Loucy (cell line): ENCODE measurements at regions not wholly inside any gene's neighbourhood (a gene's known extent, or its start where the extent isn't known, plus 50 kb on each side); places are given as distances from the start of the nearest gene placed in this dataset.

Experiments used
- EZH2phosphoT487 ChIP-seq: fragments of 200-600 bp; IDR thresholded peaks from 2 replicates; pipeline ENCODE4 v1.6.1; 2018; ENCODE audit warnings: antibody characterized with exemption, mild to moderate bottlenecking, moderate library complexity, borderline replicate concordance
- TF ChIP-seq, protein P1 (sequence below): fragments of 200-600 bp; sonication (generic); conservative IDR thresholded peaks from 2 replicates; pipeline ENCODE4 v1.5.1; 2014; ENCODE audit warnings: mild to moderate bottlenecking, antibody characterized with exemption, low read length

GRCh38 chr18:38198526-38198925, 632.9 kb upstream of the CELF4 start:
- TF ChIP-seq, protein P1, sequence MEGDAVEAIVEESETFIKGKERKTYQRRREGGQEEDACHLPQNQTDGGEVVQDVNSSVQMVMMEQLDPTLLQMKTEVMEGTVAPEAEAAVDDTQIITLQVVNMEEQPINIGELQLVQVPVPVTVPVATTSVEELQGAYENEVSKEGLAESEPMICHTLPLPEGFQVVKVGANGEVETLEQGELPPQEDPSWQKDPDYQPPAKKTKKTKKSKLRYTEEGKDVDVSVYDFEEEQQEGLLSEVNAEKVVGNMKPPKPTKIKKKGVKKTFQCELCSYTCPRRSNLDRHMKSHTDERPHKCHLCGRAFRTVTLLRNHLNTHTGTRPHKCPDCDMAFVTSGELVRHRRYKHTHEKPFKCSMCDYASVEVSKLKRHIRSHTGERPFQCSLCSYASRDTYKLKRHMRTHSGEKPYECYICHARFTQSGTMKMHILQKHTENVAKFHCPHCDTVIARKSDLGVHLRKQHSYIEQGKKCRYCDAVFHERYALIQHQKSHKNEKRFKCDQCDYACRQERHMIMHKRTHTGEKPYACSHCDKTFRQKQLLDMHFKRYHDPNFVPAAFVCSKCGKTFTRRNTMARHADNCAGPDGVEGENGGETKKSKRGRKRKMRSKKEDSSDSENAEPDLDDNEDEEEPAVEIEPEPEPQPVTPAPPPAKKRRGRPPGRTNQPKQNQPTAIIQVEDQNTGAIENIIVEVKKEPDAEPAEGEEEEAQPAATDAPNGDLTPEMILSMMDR: no peak
- TF ChIP-seq EZH2phosphoT487: no peak
